ENCODE measurements at regions not wholly inside any gene's neighbourhood (a gene's known extent, or its start where the extent isn't known, plus 50 kb on each side); places are given as distances from the start of the nearest gene placed in this dataset.

DNA sequence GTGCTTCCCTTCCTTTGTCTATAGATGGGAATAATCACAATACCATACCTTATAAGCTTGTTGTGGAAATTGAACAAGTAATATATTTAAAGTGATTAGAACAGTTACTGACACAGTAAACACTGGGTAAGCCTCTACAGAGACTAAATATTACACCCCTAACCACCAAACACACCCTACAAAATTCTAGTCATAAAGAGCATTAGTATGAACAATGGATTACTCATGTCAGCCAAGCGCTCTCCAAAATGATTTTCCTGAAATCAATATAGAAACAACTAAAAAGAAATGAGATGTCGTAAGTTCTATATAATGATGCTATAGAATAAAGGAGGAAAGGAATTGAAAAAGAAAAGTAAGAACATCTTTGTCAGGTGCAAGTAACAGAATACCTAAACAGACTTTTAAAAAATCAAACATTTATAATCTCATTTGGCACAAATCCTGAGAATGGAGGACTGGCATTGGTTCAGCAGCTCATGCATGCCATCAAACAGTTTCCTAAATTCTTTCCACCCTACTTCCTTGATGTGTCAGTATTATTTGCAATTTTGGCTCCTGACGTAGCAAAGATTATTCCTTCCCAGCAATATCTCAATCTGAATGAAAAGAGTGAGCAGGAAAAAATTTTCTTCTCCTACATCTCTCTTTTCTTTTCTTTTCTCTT lies 118.0 kb downstream of the SINHCAF start:
- no peak for DNase-seq
- Mint-ChIP-seq H3K4me1 (peaks cover 10% of the 10 kb centered on the region), H3K27me3 (peaks cover 13% of the 10 kb centered on the region), H3K4me3 (no peak overlapping the region), H3K36me3 (no peaks in the 10 kb centered on the region), H3K27ac (no peak overlapping the region), H3K9me3 (no peaks in the 10 kb centered on the region)

DNA sequence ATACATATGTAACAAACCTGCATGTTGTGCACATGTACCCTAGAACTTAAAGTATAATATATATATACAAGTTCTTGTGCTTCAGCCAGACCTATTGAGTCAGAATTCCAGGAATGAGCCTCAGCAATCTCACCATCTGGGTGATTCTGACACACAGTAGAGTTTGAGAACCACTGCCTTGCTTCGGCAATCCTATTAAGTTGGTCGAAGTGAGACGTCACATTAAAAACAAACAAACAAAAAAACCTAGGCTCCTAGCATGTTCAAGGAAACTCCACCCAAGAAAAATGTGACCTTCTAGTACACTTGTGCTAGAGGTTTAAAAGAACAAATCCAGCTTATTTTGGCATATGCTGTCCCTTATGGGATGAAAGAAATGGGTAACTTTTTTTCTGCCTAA lies 115.8 kb downstream of the SINHCAF start:
- no peak overlapping the region for H3K27ac Mint-ChIP-seq
- peaks cover 2% of the 10 kb centered on the region for H3K4me1 Mint-ChIP-seq
- no peaks in the 10 kb centered on the region for H3K36me3 Mint-ChIP-seq
- H3K4me3 Mint-ChIP-seq, result no peak overlapping the region
- no peaks in the 10 kb centered on the region for H3K9me3 Mint-ChIP-seq
- H3K27me3 Mint-ChIP-seq, result peaks cover 3% of the 10 kb centered on the region
- no peak for DNase-seq

DNA sequence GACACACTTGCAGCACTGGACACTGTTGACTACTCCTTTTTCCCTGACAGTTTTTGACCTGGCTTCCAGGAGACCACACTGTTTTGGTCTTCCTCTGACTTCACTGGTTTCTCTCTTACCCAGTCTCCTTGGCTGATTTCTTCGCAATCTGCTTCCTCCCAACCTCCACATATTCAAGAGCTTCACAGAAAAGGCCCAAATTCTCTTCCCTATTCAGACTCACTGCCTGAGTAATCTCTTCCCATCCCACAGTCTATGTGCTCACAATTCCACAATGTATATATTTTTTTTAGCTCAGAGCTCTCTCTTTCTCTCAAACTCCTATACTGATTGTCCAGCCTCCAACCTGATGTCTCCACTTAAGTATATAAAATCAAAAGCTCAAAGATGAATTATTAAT lies 115.4 kb downstream of the SINHCAF start:
- DNase-seq, result no peak
- no peak overlapping the region for H3K4me3 Mint-ChIP-seq
- H3K27me3 Mint-ChIP-seq, result peaks cover 3% of the 10 kb centered on the region
- H3K4me1 Mint-ChIP-seq, result no peaks in the 10 kb centered on the region
- H3K9me3 Mint-ChIP-seq, result no peaks in the 10 kb centered on the region
- no peak overlapping the region for H3K27ac Mint-ChIP-seq
- no peaks in the 10 kb centered on the region for H3K36me3 Mint-ChIP-seq

DNA sequence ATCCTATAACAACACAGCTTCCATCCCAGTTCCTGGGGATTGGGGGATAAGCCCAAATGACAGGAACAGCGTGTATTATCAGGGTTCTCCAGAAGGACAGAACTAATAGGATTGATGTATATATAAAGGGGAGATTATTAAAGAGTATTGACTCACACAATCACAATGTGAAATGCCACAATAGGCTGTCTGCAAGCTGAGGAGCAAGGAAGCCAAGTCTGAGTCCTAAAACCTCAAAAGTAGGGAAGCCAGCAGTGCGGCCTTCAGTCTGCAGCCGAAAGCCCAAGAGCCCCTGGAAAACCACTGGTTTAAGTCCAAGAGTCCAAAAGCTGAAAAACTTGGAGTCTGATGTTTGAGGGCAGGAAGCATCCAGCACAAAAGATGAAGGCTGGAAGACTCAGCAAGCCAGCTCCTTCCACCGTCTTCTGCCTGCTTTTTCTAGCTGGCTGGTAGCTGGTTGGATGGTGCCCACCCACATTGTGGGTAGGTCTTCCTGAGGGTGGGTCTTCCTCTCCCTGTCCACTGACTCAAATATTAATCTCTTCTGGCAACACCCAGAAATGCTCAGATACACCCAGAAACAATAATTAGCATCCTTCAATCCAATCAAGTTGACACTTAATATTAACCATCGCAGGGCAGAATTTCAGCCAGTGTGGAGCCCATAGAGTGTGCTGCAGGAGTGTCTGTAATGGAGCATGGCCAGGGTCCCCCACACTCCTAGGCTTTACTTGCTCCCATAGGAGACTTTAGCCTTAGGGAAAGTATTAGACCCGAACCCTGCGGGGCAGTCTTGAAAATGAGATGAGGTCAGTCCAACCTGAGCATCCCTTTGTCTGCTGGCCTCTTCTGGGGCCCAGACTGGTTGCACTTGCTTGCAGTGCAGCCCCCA lies 111.1 kb downstream of the SINHCAF start:
- H3K27me3 Mint-ChIP-seq, result no peaks in the 10 kb centered on the region

DNA sequence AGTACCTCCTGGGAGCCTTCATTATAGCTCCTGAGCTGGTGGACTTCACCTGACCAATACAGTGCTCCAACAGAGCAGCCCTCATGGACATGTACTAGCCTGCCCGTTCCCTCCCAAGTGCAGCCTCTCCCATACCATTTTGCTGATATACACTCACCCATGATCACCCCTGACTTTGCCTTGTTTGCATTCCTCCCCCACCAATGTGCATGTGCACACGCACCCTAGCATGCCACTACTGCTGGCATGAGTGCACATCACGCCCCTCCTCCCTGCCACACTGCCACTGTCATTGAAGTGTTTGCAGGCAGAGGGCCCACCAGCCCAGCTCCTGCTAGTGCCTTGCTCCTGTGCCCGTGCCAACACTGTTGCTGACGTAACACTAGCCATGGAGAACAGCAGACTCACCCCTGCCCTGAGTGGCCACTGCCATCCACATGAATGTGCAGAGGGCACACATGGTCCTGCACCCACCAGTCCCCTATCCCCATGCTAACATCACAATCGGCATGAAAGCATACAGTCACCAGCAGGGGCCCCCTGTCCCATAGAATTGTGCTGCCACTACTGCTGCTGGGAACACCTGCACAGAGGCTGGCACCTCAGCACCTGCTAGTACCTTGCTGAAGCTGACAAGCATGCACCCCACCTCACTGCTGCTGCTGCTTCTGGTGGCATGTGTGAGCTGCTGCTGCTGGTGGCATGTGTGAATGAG lies 110.3 kb downstream of the SINHCAF start:
- Mint-ChIP-seq H3K4me1 (no peaks in the 10 kb centered on the region), H3K4me3 (no peak overlapping the region), H3K9me3 (no peaks in the 10 kb centered on the region), H3K27ac (no peak overlapping the region), H3K36me3 (no peaks in the 10 kb centered on the region), H3K27me3 (no peaks in the 10 kb centered on the region)
- DNase-seq, result no peak

More for the DNA sequence above, 111.1 kb downstream of the SINHCAF start:
- H3K4me3 Mint-ChIP-seq, result no peak overlapping the region
- no peaks in the 10 kb centered on the region for H3K4me1 Mint-ChIP-seq
- no peak overlapping the region for H3K27ac Mint-ChIP-seq
- H3K9me3 Mint-ChIP-seq, result no peaks in the 10 kb centered on the region
- DNase-seq, result no peak
- H3K36me3 Mint-ChIP-seq, result no peaks in the 10 kb centered on the region

DNA sequence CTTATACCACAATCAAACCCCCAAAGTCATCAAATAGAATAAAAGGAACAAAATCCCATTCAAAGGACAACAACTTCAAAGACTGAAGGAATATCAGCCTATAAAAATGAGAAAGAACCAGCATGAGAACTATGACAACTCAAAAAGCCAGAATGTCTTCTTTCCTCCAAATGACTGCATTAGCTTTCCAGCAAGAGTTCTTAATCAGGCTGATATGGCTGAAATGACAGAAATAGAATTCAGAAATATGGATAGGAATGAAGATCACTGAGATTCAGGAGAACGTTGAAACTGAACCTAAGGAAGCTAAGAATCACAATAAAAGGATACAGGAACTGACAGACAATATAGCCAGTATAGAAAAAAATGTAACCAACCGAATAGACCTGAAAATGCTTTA lies 109.5 kb downstream of the SINHCAF start:
- Mint-ChIP-seq H3K27me3 (no peaks in the 10 kb centered on the region), H3K4me1 (no peaks in the 10 kb centered on the region), H3K36me3 (no peaks in the 10 kb centered on the region)

DNA sequence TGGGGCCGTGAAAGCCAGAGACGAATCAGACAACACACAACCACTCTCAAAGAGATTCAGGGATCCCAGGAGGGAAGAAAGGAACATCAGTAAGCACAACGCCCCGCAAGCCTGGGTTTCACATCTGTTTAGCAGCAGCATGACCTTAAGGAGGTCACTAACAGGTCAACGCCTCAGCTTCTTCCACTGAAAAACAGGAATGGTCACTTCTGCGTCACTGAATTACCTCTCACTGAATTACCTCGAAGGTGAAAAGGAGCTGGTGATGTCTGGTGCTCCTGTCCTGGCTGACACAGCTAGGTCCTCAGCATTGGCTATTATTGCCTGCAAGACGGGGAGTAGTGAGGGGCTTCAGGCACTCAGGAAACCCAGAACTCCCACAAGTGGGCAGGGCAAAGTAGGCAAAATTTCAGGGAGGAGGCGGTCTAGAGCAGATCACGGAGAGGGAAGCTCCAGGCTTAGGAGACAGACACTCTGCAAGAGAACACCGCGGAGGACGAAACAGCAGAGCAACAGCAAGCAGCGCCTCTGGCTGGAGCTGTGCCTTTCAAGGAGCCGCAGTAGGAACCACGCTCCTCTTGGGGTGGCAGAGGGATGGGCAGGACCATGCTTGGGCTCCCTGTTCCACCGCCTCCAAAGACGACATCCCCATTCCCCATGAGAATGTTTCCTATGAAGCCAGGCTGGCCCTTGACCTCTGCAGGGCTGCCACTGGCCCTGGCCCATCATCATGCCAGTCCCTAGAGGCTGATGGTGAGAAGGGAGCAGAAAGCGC lies 108.4 kb downstream of the SINHCAF start:
- H3K36me3 Mint-ChIP-seq, result no peaks in the 10 kb centered on the region
- no peaks in the 10 kb centered on the region for H3K27me3 Mint-ChIP-seq
- DNase-seq, result no peak
- no peak overlapping the region for H3K4me3 Mint-ChIP-seq
- H3K27ac Mint-ChIP-seq, result no peak overlapping the region
- H3K9me3 Mint-ChIP-seq, result no peaks in the 10 kb centered on the region
- no peaks in the 10 kb centered on the region for H3K4me1 Mint-ChIP-seq

More for the DNA sequence above, 109.5 kb downstream of the SINHCAF start:
- no peak for DNase-seq
- Mint-ChIP-seq H3K9me3 (no peaks in the 10 kb centered on the region), H3K4me3 (no peak overlapping the region), H3K27ac (no peak overlapping the region)

DNA sequence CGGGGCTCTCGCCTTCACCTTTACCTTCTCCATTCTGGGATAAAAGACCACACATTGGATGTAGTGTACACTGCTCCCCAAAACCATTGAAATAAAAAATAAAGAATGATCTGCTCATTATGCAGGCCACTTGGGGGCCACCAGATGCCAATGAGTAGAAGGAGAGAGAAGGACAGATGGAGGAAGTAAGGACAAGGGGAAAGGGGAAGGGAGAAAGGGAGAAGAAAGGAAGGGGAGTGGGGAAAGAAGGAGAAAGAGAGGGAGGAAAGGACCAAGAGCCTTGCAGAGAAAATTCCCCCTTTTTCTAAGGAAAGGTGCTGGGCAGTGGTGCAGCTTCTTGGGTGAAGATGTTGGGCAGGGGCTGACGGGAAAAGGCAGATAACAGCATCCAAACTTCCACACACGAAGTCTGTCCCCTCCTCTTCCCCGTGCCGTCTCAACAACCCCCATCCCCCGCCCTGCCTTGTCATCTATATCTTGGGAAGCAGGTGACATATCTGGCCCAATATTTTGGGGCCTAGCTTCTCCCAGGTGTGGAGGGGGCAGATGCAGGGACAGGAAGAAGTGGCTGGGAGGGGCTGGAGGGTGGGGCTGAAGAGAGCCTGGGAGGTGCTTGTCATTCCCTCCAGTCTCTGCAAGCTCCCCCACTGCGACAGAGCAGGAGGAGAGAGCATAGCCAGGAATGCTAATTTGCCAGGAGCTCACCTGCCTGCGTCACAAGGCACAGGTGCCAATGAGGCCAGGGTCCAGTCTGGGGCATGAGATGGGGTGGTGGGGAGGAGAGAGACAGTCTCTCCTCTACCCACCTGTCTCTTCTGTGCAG lies 107.5 kb downstream of the SINHCAF start:
- DNase-seq, result no peak
- H3K27ac Mint-ChIP-seq, result no peak overlapping the region
- no peaks in the 10 kb centered on the region for H3K36me3 Mint-ChIP-seq
- no peaks in the 10 kb centered on the region for H3K9me3 Mint-ChIP-seq
- H3K27me3 Mint-ChIP-seq, result no peaks in the 10 kb centered on the region
- no peak overlapping the region for H3K4me3 Mint-ChIP-seq
- no peaks in the 10 kb centered on the region for H3K4me1 Mint-ChIP-seq

DNA sequence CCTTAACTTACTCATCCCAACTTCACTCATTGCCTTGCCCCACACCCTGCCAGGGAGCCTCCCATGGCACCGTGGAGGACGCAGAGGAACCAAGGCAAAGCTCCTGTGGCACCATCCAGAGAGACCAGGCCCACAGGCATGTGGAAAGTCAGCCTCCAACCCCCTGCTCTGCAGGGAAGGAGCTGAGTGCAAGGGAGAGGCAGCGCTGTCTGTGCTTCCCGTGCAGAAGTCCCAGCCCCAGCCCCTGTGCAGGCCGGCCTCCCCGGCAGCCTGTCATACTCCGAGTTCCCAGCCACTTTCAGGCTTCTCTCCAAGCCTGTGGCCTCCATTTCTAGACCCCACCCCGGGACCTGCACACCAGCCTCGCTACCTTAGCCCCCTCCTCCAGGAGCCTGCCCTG lies 106.4 kb downstream of the SINHCAF start:
- Mint-ChIP-seq H3K9me3 (no peaks in the 10 kb centered on the region), H3K27ac (no peak overlapping the region), H3K27me3 (no peaks in the 10 kb centered on the region), H3K4me3 (no peak overlapping the region), H3K4me1 (no peaks in the 10 kb centered on the region), H3K36me3 (no peaks in the 10 kb centered on the region)
- DNase-seq, result no peak

DNA sequence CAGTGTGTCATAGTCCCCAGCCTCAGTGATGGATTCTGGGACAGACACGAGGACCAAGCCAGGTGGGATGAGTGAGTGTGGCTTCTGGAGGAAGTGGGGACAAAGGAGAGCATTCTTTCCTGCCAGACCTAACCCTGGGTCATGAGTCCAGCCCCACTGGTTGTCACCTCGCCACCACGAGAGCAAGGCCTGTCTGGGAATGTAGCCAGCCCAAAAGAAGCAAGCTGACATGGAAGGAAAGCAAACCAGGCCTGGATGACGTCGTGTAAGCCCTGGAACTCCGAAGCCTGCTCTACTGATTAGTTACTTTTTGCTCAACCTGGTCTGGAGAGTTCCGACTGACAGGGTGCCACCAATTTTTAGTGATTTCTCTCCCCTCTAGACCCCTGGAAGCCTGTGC lies 105.9 kb downstream of the SINHCAF start:
- Mint-ChIP-seq H3K9me3 (no peaks in the 10 kb centered on the region), H3K4me3 (no peak overlapping the region), H3K27ac (no peak overlapping the region), H3K4me1 (no peaks in the 10 kb centered on the region), H3K27me3 (no peaks in the 10 kb centered on the region), H3K36me3 (no peaks in the 10 kb centered on the region)
- DNase-seq, result no peak

DNA sequence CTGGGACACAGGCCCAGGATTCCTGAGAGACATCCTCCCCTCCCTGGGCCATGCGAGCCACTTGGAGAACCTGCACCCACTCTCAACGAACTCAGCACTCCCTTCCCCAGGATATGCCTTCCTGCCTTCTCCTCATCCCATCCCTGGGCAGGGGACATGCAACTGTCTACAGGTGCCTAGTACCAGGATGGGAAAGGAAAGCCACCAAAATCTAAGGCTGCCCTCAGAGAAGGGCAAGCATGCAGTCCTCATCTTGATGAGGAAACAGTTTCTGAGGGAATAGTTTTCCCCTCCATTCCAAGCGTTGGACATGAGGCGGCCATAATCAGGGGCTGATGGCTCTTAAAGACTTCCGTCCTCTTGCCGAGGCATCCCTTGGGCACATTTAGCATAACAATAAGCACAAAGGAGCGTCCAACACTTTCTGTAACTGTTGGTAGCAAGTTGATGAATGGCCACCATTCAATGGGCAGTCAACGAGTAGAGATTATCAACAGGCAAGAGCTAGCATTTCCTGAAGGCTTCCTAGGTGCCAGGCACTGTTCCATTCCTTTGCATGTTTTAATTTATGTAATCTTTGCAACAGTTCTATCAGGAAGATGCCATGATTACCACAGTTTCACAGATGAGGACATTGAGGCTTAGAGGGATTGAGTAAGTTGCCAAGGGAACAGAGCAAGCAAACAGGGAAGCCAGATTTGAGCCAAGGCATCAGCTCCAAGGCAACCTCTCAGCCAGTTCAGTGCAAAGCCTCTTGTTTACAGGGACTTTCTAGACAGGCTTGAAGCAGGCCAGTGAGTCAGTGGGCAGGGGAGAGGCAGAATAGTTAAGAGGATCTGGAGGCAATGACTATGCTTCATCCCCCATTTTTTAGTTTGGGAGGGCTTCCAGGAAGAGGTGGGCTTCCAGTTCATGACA lies 105.1 kb downstream of the SINHCAF start:
- H3K27me3 Mint-ChIP-seq, result no peaks in the 10 kb centered on the region

DNA sequence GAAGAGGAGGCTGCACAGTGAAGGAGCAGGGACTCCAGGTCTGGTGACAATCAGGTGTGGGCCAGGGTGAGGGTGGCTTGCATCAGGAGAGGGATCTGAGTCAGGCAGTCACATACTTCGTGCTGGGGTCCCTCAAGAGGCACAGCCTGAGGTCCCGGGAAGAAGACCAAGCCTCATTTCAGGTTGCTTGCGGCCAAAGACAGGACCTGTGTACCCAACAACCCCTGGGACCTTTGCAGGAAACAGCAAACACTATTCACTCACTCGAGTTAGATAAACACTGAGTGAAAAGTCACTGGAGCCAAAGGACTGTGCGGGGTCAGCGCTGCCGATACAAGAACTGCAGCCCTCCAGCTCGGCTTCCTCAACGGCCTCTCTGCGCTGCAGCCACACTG lies 104.4 kb downstream of the SINHCAF start:
- H3K27me3 Mint-ChIP-seq, result no peaks in the 10 kb centered on the region
- H3K27ac Mint-ChIP-seq, result no peak overlapping the region
- H3K36me3 Mint-ChIP-seq, result no peaks in the 10 kb centered on the region
- DNase-seq, result no peak
- H3K4me1 Mint-ChIP-seq, result no peaks in the 10 kb centered on the region
- no peak overlapping the region for H3K4me3 Mint-ChIP-seq
- H3K9me3 Mint-ChIP-seq, result no peaks in the 10 kb centered on the region

More for the DNA sequence above, 105.1 kb downstream of the SINHCAF start:
- no peaks in the 10 kb centered on the region for H3K9me3 Mint-ChIP-seq
- H3K27ac Mint-ChIP-seq, result no peak overlapping the region
- DNase-seq, result no peak
- H3K4me1 Mint-ChIP-seq, result no peaks in the 10 kb centered on the region
- H3K36me3 Mint-ChIP-seq, result no peaks in the 10 kb centered on the region
- H3K4me3 Mint-ChIP-seq, result no peak overlapping the region

DNA sequence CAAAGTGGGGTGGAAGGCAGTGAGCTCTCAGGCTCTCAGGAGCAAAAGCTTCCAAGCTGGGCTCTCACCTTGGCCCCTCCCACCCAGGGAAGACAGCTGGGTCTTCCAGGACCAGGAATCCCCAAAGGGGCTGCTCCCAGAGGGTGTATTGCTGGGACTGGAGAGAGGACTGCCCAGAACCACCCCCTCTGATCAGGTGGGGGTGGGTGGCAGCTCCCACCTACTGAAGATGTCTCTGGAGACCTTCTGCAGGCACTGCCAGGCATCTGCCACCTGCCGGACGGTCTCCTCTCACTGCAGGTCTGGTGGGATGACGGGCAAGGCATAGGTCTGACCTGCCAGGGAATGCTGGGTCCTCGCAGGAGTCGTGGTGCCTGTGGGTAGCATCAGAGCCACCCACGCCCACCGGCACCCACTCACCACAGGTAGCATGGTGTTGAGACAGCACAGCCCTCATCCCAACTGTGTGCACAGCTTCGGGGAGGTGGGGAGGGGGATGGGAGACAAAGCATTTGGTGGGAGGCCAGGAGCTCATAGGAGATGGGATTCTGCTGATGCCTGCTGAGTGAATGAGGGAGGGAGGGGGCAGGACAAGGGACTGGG lies 103.2 kb downstream of the SINHCAF start:
- H3K9me3 Mint-ChIP-seq, result no peaks in the 10 kb centered on the region
- H3K4me3 Mint-ChIP-seq, result no peak overlapping the region
- no peaks in the 10 kb centered on the region for H3K27me3 Mint-ChIP-seq
- no peak for DNase-seq
- H3K4me1 Mint-ChIP-seq, result no peaks in the 10 kb centered on the region
- H3K36me3 Mint-ChIP-seq, result no peaks in the 10 kb centered on the region
- H3K27ac Mint-ChIP-seq, result no peak overlapping the region
